ENCODE measurements at regions not wholly inside any gene's neighbourhood (a gene's known extent, or its start where the extent isn't known, plus 50 kb on each side); places are given as distances from the start of the nearest gene placed in this dataset.

GRCh38 chr14:97649752-97650151 lies 852.6 kb downstream of the VRK1 start:
- no peak overlapping the region for H3K27ac ChIP-seq
- TF ChIP-seq ZFX (IDR thresholded peaks at IDR 0.05; ENCODE audit: borderline replicate concordance) (no peak), CTCF (IDR thresholded peaks at IDR 0.05) (no peak)

- H3K27ac ChIP-seq = no peak overlapping the region
- TF ChIP-seq ZFX (IDR thresholded peaks at IDR 0.05; ENCODE audit: borderline replicate concordance) = no peak
- TF ChIP-seq CTCF (IDR thresholded peaks at IDR 0.05) = no peak
These were observed 858.2 kb downstream of the VRK1 start for GRCh38 chr14:97655169-97655948.

- no peak overlapping the region for H3K27ac ChIP-seq
- TF ChIP-seq CTCF (IDR thresholded peaks at IDR 0.05) (no peak), ZFX (IDR thresholded peaks at IDR 0.05; ENCODE audit: borderline replicate concordance) (no peak)
These were observed 860.4 kb downstream of the VRK1 start for GRCh38 chr14:97657609-97658008.

- H3K27ac ChIP-seq = no peak overlapping the region
- TF ChIP-seq ZFX (IDR thresholded peaks at IDR 0.05; ENCODE audit: borderline replicate concordance) (no peak), CTCF (IDR thresholded peaks at IDR 0.05) (no peak)
These were observed 890.9 kb downstream of the VRK1 start for GRCh38 chr14:97687944-97688630.

- H3K27ac ChIP-seq = no peak overlapping the region
- TF ChIP-seq ZFX (IDR thresholded peaks at IDR 0.05; ENCODE audit: borderline replicate concordance) (no peak), CTCF (IDR thresholded peaks at IDR 0.05) (no peak)
These were observed 891.6 kb downstream of the VRK1 start for GRCh38 chr14:97688631-97689336.

- H3K27ac ChIP-seq = no peak overlapping the region
- TF ChIP-seq ZFX (IDR thresholded peaks at IDR 0.05; ENCODE audit: borderline replicate concordance) = no peak
- TF ChIP-seq CTCF (IDR thresholded peaks at IDR 0.05) = no peak
These were observed 894.9 kb downstream of the VRK1 start for GRCh38 chr14:97692084-97692483.
